Prostate gland (tissue), 2 donors: ENCODE measurements at regions not wholly inside any gene's neighbourhood (a gene's known extent, or its start where the extent isn't known, plus 50 kb on each side); places are given as distances from the start of the nearest gene placed in this dataset.

Experiments
- CTCF ChIP-seq, 4 experiments: fragments of 200-600 bp in 2 of 4; fragments of 450-650 bp in 2 of 4; sonication (generic) in 2 of 4; IDR thresholded peaks; 1 replicate in 3 of 4; 2 replicates in 1 of 4; pipeline ENCODE4 v1.5.1; 2016 to 2019; ENCODE audit warnings: antibody characterized with exemption in 4 of 4, mild to moderate bottlenecking in 2 of 4, moderate library complexity in 2 of 4
- POLR2A ChIP-seq: fragments of 450-650 bp; IDR thresholded peaks from one replicate; pipeline ENCODE4 v1.6.1; 2016; ENCODE audit warnings: antibody characterized with exemption, mild to moderate bottlenecking
- POLR2AphosphoS5 ChIP-seq: sonication (generic); formaldehyde crosslinking; IDR thresholded peaks from one replicate; pipeline ENCODE4 v1.6.1; 2017; ENCODE audit warnings: antibody characterized with exemption

GRCh38 chrX:13911586-13911985, 94.7 kb upstream of the GPM6B start:
- TF ChIP-seq CTCF (IDR thresholded peaks at IDR 0.05) = no peak
- no peak for TF ChIP-seq POLR2A
- no peak for TF ChIP-seq POLR2AphosphoS5
